HG03521 (cell line): ENCODE measurements at regions not wholly inside any gene's neighbourhood (a gene's known extent, or its start where the extent isn't known, plus 50 kb on each side); places are given as distances from the start of the nearest gene placed in this dataset.
"Not testable (repeated sequence)": the region's sequence is repeated elsewhere in the genome, so short reads cannot be mapped to it uniquely, and the experiment has no call there.

Experiments used
- ATAC-seq: cut with Tn5 transposase; IDR thresholded peaks from one replicate; pipeline ENCODE4 v1.9.1; 2021; ENCODE audit warnings: mild to moderate bottlenecking, moderate library complexity; ENCODE audit not compliant: unreplicated experiment

- ATAC-seq = no peak
These were observed 139.4 kb upstream of the SERTAD2 start for GRCh38 chr2:64792995-64793639.

DNA sequence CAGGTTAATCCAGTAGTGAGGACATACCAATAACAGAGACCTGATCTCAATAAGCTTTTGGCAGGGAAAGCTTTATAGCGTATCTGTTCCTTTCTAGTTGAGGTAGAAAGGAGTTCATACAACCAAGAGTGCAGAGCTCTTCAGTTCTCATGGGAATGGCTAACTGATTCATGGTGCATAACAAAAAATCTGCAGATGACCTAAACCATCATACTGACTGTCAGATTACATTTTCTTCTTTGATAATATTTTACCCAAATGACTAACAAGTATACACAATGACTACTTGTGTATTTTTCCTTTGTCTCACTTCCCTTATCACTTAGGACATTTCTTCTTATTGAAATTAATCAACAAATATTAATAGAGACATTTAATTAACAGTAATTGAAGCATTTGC lies 140.0 kb upstream of the SERTAD2 start:
- ATAC-seq = no peak

DNA sequence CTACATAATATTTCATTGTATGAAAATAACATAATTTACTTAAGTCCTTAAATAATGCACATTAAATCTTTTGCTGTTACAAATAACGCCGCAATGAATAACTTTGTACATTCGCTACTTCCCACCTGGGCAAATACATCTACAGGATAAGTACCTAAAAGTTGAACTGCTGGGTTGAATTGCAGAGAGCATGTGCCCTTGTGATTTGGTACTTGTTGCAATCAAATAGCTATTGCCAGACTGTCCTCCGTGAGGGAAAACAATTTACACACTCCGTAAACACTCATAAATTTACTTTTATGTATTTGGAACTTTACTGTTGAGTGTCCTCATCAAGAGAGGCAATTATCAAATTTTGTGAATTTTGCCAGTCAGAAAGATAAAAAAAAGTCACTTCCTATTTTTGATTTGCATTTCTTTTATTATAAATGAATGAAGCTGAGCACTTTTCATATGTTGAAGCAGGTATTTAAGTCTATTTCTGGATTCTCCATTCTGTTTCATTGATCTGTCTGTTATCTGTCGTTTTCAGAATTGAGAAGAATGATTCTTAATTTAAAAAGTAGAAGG lies 140.8 kb upstream of the SERTAD2 start:
- ATAC-seq = no peak

- no peak for ATAC-seq
These were observed 141.4 kb upstream of the SERTAD2 start for GRCh38 chr2:64795024-64795592.

GRCh38 chr2:64796926-64797325 lies 143.2 kb upstream of the SERTAD2 start:
- no peak for ATAC-seq

DNA sequence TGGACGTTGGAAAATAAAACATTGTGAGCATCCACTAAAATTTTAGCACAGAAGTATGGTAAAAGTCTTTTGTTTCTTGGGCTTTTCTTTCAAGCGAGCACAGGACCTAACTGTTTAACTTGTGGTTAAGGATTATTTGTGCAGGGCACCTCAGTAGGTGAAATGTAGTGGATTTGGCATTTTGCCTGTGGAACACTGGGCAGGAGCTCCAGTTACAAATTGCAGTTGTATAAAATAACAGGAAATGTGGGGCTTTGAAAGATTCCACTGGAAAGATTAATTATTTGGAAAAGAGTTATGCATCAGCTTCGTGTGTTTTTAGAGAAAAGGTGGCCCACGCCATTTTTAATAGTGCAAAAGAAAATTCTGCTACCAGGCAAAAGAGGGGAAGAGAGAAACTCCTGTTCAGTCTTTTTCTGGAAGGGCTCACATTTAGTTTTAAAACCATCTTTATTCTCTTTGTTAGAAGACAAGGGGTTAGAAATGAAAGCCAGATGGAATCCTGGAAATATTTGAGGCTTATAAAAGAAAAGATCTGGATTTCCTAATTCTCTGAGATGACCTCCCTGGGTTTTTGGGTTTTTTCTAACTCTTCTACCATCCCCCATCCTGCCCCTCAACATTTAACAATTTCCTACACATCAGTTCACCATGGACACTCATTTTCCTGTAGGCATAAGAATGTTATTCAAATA lies 144.3 kb upstream of the SERTAD2 start:
- no peak for ATAC-seq

DNA sequence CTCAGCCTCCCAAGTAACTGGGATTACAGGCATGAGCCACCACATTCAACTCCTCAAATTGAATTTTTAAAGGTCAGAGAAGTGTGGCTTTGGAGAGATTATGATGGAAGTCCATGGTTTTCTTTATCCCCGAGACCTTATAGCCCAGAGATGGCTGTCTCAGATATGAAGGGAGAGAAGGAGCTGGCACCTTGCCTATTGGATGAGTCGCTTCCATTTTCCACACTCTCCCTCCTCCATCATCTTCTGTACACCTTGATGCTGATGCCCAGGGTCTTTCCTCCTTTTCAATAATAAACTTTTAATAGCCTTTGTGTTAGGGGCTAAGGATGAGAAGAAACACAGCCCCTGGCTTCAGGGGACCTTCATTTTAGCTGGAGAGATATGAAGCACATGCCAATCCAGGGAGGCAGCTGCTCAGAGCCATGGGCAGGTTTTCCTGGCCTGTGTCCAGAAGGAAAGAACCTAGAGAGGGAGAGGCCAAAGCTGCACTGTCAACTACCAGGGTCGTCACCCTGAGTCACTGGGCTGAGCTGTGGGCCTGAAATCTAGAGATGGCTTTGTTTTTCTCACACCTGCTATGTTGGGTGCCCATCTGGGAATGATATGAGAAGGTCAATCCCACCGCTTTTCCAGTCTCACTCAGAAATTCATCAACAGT lies 146.0 kb upstream of the SERTAD2 start:
- ATAC-seq = no peak

- no peak for ATAC-seq
These were observed 150.1 kb upstream of the SERTAD2 start for GRCh38 chr2:64803776-64804175.

- ATAC-seq = no peak
These were observed 150.9 kb upstream of the SERTAD2 start for GRCh38 chr2:64804651-64805050.

GRCh38 chr2:64807417-64807816 lies 153.7 kb upstream of the SERTAD2 start:
- peak; percentile 70 for ATAC-seq

DNA sequence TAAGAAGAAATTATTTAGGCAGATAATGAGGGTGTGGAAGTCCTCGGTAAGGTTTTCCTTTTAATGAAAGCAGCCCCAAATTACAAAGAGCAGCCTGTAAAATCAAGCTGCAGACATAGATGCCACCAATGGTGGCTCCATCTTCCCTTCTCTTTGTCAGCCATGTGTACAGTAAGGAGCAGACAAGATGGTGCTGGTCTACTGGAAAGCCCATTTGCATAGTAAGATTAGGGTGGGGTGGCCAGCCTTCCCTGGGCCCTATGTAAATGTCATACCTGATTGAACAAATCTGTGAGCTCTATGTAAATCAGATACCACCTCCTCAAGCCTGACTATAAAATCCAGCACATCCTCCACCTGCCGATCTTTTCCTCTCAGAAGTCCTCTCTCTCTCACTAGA lies 154.4 kb upstream of the SERTAD2 start:
- ATAC-seq = no peak

- ATAC-seq = no peak
These were observed 155.0 kb upstream of the SERTAD2 start for GRCh38 chr2:64808754-64809153.

DNA sequence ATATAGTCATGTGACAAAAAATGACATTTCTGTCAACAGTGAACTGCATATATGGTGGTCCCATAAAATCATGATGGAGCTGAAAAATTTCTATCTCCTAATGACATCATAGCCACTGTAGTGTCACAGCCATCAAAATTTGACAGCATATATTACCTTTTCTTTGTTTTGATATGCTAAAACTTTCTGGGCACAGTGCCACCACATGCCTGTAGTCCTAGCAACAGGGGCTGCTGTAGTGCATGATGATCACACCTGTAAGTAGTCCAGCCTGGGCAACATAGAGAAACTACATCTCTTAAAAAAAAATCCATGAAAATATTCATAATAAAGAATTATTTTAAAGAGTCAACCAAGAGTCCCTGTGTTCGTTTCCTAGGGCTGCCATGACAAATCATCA lies 155.5 kb upstream of the SERTAD2 start:
- no peak for ATAC-seq

DNA sequence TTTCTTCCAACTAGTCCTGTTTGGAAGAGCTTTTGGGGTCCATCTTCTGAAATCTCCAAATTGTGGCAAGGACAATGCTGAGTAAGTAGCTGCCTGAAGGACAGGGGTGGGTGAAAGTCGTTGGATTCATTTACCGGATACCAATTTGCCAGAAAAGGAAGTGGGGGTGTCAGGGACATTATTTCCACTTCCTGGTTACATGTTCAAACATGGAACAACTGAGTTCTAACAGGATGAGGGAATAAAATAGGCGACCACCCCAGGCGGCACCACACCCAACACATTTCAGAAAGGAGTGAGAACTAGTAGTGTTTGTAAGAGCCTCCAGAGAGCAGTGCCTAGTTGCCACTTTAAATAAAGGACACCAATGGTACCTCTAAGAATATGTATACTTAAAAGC lies 158.6 kb upstream of the SERTAD2 start:
- no peak for ATAC-seq

- ATAC-seq = no peak
These were observed 160.3 kb upstream of the SERTAD2 start for GRCh38 chr2:64814007-64814406.

- ATAC-seq = not testable (repeated sequence)
These were observed 162.8 kb upstream of the SERTAD2 start for GRCh38 chr2:64816526-64816925.

DNA sequence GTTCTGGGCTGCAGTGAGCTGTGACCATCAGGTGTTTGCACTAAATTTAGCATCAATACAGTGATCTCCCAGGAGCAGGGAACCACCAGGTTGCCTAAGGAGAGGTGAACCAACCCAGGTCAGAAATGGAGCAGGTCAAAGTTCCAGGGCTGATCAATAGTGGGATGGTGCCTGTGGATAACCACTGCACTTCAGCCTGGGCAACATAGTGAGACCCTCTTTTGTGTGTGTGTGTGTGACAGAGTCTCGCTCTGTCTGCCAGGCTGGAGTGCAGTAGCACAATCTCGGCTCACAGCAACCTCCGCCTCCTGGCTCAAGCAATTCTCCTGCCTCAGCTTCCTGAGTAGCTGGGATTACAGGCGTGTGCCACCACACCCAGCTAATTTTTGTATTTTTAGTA lies 163.7 kb upstream of the SERTAD2 start:
- no peak for ATAC-seq

- ATAC-seq = no peak
These were observed 164.9 kb upstream of the SERTAD2 start for GRCh38 chr2:64818664-64819060.

- ATAC-seq = no peak
These were observed 165.6 kb upstream of the SERTAD2 start for GRCh38 chr2:64819361-64819760.

DNA sequence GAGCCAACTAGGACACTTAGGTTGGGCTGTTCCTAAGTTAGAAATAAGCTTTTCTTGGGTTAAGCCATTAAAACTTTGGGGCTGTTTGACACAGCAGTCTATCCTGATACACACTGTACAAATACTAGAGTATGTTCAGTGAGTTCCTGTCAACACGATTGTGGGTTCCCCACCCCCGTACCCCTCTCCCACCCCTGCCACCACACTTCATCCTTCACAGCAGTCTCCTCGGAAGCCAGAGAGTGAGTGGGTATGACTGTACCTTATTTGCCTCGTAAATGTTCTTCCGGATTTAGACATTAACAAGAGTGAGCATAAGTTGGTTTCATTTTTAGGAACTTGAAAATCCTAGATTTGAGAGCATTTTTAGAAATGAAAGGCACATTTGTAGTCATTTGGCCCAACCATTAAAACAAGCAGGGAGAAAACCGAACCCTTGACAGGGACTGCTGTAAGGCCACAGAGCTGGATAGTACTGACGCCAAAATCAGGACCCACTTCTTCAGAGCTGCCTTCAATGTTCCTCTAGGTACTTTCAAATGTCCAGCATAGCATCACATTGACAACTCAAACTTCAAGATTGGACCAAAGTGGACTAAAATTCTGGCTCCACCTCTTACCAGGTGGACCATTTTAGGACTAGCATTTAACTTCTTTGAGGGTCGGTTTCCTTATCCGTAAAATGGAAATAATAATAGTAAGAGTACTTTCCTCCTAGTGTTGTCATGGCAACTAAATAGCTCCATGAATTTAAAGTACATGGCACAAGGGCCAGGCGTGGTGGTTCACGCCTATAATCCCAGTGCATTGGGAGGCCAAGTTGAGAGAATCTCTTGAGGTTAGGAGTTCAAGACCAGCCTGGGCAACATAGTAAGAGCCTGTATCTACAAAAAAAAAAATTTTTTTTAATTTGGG lies 166.3 kb upstream of the SERTAD2 start:
- ATAC-seq = peak; percentile 88

GRCh38 chr2:64820901-64821300 lies 167.2 kb upstream of the SERTAD2 start:
- ATAC-seq = no peak
